ENCODE measurements at regions not wholly inside any gene's neighbourhood (a gene's known extent, or its start where the extent isn't known, plus 50 kb on each side); places are given as distances from the start of the nearest gene placed in this dataset.

DNA sequence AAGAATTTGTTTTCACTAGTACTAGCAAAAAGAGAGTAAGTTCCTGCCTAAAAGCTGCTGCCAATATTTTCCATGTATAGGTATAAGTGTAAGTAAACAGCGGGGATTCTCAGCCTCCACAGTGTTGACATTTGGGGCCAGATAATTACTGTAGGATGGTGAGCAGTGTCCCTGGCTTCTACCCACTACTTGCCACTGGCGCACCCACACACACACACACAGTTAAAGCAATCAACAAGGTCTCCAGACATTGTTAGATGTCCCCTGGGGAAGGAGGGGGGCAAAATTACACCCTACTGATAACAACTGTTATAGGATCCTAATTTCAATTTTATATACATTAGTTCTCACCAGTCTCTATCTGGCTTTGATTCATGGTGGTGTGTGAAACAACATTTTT lies 417.0 kb upstream of the PSMD7 start:
- no peak for DNase-seq

DNA sequence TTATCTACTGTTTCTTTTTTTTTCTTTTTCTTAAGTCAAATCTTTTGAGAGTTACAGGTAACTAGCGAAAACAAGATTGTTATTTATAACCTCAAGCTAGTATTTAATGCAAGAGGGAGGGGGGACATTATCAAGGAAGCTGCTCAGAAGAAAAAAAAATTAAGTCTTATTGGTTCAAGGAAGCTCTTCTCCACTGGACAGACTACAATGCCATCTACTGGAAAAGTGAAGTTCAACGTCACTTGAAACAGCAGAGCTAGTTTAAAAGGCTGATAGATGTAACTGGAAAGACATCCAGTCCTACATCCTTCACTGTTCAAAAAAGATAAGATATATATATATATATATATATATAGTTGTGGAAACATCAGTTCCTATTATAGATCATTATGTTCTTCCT lies 418.0 kb upstream of the PSMD7 start:
- DNase-seq: no peak

DNA sequence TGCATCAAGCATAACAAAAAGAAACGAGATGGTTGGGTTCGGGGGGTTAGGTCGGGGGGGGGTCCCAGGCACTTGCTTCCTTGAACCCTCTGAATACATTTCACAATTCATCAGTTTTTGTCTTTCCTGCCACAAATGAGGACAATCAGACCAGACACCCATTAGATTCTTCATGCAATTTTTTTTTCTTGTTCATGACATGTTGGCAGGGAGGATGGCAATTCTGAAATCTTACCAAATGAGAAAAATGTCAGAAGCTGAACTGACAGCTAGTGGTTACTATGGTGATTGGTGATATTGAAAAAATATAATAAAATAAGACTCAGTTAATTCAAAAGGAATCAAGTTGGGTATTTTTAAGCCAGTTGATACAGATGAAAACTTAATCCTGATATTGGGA lies 419.5 kb upstream of the PSMD7 start:
- no peak for DNase-seq

DNA sequence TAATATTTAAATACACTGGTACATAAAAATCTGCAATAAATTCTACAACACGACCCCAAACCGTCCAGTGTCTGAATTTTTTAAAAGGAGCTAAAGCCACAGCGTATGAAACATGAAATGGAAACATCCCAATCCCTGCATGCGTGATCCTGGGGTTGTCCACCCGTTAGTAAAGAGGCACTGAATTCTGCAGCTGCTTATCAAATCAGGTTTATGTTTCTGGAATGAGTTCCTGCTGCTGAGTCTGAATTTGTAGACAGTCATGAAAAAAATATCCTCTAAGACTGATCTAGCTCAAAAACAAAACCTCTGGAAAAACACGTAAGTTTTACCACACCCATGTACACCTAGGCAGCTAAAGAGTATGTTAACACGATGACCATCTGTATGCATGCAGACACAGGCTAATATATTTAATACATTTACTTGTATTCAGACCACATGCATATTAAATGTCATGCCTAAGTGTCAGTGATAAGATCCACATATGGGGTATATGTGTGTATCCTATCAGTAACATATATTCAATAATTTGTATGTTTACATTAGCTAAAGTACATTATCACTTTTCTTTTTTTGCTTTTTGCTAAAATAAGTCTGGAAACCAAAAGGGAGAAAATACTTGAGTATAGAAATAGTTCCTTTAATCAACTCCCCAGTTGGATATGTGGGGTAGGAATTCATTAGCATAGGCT lies 420.5 kb upstream of the PSMD7 start:
- no peak for DNase-seq

DNA sequence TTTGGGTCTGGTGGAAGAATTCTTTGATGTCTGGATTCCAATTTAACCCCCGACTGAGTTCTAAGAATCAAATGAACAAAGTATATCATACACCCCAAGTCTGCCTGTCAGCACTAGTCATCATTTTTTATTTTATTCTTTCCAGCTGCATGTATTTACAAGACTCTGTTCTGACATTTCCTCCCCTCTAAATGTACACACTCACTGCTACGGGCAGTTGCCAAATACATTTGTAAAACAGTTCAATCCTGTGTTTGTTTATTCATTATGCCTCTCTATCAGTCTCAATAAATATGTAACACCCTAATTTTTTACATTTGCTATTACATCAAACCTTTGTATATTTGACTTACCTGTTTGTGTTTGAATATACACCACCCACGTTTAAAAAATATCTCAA lies 422.3 kb upstream of the PSMD7 start:
- DNase-seq: no peak

DNA sequence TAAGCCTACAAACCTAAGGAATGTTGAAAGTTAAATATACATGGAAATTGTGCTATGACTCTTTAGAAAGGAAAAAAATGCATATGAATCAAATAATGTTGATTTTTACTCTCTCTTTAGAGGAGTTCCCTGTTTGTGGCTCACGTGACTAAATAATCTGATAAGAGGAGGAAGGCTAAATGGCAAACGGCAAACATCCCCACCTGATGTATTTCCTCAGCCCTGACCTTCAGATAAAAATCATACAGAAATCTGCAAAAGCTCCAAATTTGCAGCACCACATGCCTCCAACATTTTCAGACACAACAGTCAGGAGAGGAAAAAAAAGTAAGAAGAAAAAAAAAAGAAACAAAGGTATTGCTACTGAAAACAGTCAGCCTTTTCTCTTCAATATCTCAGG lies 423.0 kb upstream of the PSMD7 start:
- DNase-seq: no peak

DNA sequence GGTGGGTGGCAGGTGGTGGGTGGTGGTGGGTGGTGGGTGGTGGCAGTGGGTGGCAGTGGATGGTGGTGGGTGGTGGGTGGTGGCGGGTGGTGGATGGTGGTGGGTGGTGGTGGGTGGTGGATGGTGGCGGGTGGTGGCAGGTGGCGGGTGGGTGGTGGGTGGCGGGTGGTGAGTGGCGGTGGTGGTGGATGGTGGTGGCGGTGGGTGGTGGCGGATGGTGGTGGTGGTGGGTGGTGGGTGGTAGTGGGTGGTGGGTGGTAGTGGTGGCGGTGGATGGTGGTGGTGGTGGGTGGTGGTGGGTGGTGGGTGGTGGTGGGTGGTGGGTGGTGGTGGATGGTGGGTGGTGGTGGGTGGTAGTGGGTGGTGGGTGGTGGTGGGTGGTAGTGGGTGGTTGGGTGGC lies 423.8 kb upstream of the PSMD7 start:
- DNase-seq: no peak

DNA sequence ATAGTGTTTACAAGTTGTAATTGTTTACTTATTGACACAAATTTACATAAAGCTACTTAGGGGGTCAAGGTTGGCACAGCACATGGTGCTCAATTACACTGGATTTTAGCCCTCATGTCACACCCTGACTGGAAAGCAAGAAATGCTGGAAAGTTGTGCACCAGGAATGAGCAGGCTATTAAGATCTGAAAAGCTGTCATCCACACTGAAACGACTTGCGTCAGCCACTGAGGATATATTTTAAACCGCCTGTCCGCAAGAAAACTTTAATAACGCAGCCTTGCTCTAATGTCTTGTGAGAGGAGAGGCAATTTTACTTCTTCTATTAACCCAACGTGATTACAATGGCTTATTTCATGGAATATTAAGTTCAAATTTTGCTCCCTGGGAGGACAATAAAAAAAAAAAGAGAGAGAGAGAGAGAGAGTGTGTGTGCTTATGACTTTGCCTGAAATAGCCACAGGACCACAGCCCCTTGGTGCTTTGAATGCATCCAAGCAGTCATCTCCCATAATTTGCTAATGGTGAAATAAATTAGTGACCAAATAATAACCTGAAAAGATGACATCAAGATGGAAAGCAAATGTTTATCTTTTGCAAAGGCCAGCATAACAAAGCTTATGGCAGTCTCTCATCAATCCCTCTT lies 425.4 kb upstream of the PSMD7 start:
- DNase-seq: no peak

DNA sequence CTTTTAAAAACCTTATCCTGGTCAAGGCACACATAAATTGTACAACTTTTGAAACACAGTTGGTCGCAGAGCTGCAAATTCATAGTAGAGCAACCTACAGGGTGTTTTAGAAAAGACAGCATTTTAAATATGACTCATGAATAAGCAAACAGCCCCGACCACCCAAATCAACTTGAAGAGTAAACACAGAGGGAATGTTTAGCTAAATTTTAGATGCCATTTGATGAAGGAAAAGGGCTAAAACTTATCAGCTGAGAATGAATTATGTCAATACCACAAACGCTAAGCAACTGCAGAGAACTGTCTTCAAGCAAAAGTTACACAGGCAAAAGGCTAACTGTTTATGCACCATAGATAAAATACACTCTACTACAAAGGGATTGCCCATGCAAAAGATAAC lies 427.5 kb upstream of the PSMD7 start:
- no peak for DNase-seq

DNA sequence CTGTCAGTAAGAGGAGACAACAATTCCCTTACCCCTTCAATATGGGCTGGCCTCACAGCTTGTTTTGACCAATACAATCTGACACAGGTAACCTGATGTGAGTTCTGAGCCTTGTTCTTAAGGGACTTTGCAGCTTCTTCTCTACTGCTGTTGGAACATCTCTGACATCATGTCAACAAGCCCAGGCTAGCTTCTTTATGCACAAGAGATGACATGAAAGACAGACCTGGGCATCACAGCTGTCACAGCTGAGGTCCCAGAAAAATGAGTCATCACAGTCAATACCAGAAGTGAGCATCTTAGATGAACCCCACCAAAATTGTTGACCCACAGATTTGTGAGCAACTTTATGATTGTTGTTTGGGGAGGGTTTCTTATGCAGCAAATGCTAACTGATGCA lies 431.7 kb upstream of the PSMD7 start:
- no peak for DNase-seq

DNA sequence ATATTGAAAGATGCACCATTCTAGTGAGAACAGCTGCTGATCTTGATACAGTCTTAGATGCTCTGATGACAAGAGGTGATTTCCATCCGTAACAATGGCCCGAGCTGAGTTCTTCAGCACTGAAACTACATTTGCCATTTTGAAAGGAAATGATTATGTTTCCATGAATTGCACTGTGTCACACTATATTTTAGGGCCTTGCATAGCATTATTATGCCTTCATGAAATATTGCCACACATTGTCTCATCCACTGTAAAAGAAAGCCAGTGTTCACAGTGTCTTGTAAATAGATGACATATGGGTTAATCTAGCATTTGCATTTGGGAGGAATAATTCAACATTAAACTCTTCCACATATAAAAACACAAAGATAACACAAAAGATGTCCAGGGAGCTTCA lies 438.3 kb upstream of the PSMD7 start:
- no peak for DNase-seq

DNA sequence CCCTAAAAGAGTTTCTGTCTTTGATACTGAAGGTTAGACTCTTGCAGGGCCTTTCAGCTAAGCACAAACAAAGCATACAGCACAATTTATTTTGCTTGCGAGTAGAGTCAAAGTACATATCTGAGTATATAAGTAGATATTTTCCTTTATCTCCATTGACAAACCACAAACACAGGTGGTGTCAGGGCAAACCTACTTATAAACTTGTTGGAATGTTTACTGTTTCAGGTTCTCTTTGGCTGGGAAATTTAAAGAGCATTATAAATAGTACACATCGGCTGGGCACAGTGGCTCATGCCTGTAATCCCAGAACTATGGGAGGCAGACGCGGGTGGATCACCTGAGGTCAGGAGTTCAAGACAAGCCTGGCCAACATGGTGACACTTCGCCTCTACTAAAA lies 442.6 kb upstream of the PSMD7 start:
- DNase-seq: no peak

DNA sequence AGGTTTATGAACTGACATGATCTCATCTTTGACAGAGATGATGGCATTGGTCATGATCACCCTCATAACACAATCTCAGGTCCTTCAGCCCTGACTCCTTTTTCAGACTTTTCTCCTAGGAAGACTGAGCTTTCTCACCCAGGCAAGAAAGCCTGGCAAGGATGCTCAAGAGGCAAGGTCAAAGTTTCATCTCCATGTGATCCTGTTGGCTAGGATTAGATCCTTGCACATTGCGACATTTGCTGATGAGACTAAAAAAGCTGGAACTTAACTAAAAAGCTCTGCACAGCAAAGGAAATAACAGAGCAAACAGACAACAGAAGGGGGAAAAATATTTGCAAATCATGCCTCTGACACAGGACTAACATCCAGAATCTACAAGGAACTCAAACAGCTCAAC lies 444.1 kb upstream of the PSMD7 start:
- DNase-seq: no peak

DNA sequence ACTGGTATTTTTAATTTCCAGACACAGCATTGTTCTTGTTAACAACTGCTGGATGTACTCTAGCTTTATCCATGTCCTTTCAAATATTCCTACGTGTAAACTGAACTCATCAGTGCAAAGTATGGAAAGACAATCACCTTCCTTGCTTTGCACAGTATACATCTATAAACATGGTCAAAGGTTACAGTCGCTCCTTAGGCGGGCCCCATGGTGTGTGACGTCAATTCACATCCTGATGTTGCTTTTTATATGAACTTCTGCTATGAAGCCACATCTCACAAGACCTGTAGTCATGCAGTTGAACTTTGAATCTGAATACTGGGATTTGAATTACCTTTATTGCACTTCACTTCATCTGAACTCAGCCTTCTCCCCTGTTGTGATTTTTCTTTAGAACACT lies 447.6 kb upstream of the PSMD7 start:
- no peak for DNase-seq

DNA sequence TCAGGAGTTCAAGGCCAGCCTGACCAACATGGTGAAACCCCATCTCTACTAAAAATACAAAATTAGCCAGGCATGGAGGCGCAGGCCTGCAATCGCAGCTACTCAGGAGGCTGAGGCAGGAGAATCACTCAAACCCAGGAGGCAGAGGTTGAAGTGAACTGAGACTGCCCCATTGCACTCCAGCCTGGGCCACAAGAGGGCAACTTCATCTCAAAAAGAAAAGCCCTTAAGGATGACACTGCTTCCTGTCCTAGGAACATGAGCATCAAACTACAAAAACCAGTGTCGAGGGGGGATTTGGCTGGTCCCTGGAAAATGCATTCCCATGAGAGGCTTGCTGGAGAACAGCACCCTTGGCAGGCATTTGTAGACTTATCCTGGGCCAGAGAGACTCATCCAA lies 449.5 kb upstream of the PSMD7 start:
- no peak for DNase-seq

DNA sequence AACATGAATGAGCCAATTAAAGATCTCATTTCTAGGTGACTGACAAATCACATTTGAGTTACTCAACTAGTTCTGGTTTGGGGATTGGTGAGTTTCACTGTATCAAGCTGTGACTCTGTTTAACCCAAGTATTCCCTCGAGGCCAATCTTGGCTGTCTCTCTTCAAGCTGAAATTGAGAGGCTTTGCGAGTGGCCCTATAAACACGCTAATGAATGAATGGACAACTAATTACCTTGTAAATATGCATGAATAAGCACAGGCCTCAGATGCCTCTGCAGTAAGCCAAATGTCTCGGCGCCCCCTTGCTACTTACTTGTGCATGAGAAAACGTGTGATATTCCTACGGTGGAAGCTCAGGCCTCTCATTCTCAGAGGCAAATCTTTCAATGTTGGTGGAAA lies 450.3 kb upstream of the PSMD7 start:
- DNase-seq: no peak

DNA sequence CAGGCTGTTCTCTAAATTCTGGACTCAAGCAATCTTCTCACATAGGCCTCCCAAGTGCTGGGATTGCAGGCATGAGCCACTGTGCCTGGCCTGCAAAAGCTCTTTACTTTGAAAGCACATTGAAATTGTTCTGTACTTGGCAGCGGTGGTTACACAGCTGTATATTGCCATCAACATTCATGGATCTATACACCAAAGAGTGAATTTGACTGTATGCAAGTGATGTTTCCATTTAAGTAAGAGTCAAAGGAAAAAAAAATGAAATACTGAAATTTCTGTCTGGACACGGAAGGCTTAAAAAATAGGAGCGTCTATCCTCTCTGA lies 450.6 kb upstream of the PSMD7 start:
- DNase-seq: no peak

DNA sequence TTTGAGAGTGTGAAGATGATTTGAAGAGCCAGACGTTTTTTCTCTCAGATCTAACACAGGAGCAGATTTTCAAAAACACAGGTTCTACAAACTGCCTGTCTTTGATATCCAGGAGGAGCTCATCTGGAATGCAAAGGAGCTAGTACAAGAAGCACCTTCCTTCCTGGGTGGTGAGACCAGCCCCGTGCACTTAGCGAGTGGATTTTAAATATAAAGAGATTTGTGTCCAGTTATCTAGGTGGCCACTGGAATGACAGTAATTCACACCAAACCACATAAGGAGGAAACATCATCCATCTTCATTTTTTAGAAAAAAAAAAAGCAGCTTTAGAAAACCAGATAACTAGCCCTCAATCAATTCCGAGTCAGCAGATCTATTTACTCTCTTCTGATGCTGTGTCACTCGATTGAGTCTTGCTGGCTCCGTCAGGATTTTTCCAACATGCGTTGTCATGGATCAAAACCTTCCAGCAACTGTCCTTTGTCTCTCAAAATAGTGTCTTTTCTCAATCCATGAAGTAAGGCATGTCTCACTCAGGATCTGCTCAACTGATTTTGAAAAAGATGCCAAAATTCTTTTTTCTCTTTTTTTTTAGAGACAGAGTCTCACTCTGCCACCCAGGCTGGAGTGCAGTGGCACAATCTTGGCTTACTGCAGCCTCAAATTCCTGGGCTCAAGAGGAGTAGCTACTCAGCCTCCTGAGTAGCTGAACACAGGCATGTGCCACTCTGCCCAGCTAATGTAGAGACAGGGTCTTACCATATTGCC lies 451.2 kb upstream of the PSMD7 start:
- DNase-seq: no peak

DNA sequence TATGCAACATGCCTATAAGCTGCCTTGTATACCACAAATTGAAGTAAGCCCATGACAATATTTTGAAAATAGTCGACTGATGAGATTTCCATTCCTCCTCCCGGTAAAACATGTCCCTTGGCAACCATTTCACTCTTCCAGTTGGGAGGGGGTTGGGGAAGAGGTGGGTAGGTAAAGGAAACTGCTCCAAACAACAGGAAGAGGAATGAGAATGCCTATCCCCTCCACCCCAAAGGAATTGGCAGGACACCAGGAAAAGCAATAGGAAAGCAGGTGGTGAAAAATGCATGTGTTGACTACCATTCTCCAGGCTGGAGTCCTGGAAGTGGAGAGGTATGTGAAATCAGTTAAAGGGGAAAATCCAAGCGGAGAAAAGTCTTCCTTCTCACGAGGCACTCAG lies 455.9 kb upstream of the PSMD7 start:
- DNase-seq: no peak

DNA sequence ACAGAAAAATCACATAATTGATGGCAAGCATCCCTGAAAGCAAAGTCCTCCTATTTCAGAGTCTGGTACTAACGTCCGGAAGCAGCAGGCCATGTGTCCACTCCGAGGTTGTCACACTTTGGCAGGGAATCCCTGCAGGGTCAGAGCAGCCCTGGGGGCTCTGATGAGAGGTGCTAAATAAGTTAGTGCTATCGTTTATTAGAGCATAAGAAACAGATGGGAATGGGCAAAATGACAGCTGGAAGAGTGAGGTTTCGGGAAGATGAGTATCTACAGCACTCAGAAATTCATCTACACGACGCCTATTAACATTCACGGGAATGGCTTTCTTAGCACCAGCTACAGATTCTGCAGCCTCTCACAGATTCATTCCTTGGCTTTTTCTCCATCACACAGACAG lies 465.4 kb upstream of the PSMD7 start:
- DNase-seq: no peak

DNA sequence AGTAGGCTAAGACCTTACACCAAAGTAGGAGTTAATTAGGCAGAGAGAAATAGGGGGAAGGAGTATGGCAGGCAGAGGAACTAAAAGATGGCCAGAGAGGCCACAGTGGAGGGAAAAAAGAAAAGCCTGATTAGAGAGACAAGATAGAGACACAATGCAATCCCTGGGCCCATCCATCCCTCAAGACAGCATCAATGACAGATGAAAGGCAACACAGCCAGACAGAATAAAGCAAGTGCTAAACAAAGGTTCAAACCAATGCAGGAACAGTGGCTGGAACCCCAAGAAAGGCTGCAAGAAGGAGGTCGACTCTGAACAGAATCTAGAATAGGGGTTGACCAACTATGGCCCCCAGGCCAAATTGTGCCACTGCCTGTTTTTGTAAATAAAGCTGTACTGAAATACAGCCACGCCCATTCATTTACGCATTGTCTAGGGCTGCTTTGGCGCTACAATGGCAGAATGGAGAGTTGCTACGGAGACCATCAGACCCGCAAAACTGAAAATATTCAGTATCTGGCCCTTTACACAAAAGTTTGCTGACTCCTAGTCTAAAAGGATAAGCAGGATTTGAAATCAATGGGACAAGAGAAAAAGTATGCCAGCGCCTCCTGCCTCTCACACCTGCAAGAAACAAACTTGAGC lies 473.3 kb upstream of the PSMD7 start:
- no peak for DNase-seq

DNA sequence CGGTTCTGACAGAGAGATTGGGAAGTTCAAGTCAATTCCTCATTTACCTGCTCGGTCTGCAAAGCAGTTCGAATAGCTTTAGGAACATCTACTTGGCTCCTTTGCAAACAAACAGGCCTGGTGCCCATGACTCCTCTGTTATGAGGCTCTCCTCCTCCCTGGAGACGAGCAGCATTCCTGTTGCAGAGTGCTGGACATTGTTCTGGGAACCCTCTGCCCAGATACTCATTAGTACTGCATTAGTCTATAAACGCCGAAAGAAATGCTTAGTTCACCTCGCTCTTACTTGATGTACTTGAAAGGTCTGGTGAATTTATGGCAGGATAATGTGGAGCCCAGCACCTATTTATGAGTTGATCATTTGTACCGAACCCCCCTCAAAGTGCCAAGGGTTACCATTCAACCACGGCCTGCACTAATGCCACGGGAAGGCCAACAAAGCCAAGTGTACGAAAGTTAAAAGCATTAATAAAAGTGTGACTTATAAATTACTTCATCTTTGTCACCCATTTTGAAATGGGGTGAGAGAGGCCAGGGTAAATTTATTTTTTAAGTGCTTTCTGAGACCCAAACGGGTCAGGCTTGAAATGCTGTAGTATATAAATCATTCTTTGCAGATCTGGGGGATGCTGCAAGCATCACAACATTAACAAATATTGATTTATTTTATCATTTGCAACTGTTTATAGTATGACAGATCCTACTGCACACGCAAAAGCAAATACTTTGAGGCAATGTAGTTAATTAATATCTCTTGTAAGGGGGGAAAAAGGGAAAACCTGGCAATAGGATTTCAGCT lies 478.9 kb upstream of the PSMD7 start:
- DNase-seq: no peak

DNA sequence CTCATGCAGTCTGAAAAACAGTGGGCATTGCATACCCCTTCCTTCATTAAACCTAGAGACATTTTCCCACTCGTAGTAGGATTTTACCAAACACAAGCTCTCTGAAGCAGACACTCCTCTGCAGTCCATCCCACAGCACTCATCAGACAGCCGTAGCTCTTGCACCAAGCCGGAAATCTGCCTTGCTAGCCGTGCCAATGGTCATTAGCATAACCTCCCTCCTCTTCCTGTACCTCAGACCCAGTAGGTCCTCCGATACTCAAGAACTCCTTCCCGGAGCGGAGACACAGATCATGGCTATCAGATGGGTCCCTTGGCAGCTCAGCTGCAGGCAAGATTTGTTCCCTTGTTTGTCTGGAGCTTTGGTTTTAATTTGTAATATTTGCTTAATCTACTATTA lies 483.1 kb upstream of the PSMD7 start:
- DNase-seq: no peak

Measured in stimulated activated naive CD4-positive, alpha-beta T cell treated with Interleukin-2 at 50 U/mL for 16 hours (primary cell).